Uterus (tissue), 2 donors: ENCODE measurements at regions not wholly inside any gene's neighbourhood (a gene's known extent, or its start where the extent isn't known, plus 50 kb on each side); places are given as distances from the start of the nearest gene placed in this dataset.

Experiments used
- CTCF ChIP-seq, 4 experiments: fragments of 200-600 bp in 2 of 4; fragments of 450-650 bp in 2 of 4; sonication (generic) in 2 of 4; IDR thresholded peaks; one replicate each; pipeline ENCODE4 v1.5.1; 2016 to 2019; ENCODE audit warnings: antibody characterized with exemption in 4 of 4, mild to moderate bottlenecking in 2 of 4, moderate library complexity in 1 of 4
- POLR2A ChIP-seq, 2 donors: fragments of 450-650 bp; IDR thresholded peaks; one replicate each; pipeline ENCODE4 v1.6.1; 2016; ENCODE audit warnings: antibody characterized with exemption in 2 of 2, mild to moderate bottlenecking in 1 of 2, moderate library complexity in 1 of 2

GRCh38 chr11:82146789-82147188, 586.9 kb downstream of the FAM181B start:
- TF ChIP-seq CTCF (IDR thresholded peaks at IDR 0.05), result no peak
- TF ChIP-seq POLR2A (IDR thresholded peaks at IDR 0.05), result no peak
